ENCODE measurements at regions not wholly inside any gene's neighbourhood (a gene's known extent, or its start where the extent isn't known, plus 50 kb on each side); places are given as distances from the start of the nearest gene placed in this dataset.

- no peak for TF ChIP-seq ZNF416 (tag by site-specific recombination; IDR thresholded peaks at IDR 0.05)
- TF ChIP-seq, protein P1, sequence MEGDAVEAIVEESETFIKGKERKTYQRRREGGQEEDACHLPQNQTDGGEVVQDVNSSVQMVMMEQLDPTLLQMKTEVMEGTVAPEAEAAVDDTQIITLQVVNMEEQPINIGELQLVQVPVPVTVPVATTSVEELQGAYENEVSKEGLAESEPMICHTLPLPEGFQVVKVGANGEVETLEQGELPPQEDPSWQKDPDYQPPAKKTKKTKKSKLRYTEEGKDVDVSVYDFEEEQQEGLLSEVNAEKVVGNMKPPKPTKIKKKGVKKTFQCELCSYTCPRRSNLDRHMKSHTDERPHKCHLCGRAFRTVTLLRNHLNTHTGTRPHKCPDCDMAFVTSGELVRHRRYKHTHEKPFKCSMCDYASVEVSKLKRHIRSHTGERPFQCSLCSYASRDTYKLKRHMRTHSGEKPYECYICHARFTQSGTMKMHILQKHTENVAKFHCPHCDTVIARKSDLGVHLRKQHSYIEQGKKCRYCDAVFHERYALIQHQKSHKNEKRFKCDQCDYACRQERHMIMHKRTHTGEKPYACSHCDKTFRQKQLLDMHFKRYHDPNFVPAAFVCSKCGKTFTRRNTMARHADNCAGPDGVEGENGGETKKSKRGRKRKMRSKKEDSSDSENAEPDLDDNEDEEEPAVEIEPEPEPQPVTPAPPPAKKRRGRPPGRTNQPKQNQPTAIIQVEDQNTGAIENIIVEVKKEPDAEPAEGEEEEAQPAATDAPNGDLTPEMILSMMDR (tag by site-specific recombination; IDR thresholded peaks at IDR 0.05), result no peak
Observed at GRCh38 chr6:15090745-15091384, 155.0 kb upstream of the JARID2 start.
